ENCODE measurements at regions not wholly inside any gene's neighbourhood (a gene's known extent, or its start where the extent isn't known, plus 50 kb on each side); places are given as distances from the start of the nearest gene placed in this dataset.
"Not testable (repeated sequence)": the region's sequence is repeated elsewhere in the genome, so short reads cannot be mapped to it uniquely, and the experiment has no call there.

- peak; percentile 69 for DNase-seq
Observed at GRCh38 chr13:87123987-87124784, 547.0 kb upstream of the SLITRK5 start.

GRCh38 chr13:87124785-87125074, 546.4 kb upstream of the SLITRK5 start:
- no peak for DNase-seq

- no peak for DNase-seq
Observed at GRCh38 chr13:87128036-87128435, 543.1 kb upstream of the SLITRK5 start.

GRCh38 chr13:87128491-87128890, 542.7 kb upstream of the SLITRK5 start:
- DNase-seq: no peak

GRCh38 chr13:87129602-87130300, 541.4 kb upstream of the SLITRK5 start:
- DNase-seq: no peak

GRCh38 chr13:87130423-87130822, 540.7 kb upstream of the SLITRK5 start:
- no peak for DNase-seq

GRCh38 chr13:87131611-87132010, 539.6 kb upstream of the SLITRK5 start:
- no peak for DNase-seq

GRCh38 chr13:87138866-87139265, 532.3 kb upstream of the SLITRK5 start:
- DNase-seq: no peak

GRCh38 chr13:87147076-87147475, 524.1 kb upstream of the SLITRK5 start:
- DNase-seq: no peak

GRCh38 chr13:87153371-87153770, 517.8 kb upstream of the SLITRK5 start:
- no peak for DNase-seq

- no peak for DNase-seq
Observed at GRCh38 chr13:87166348-87166747, 504.8 kb upstream of the SLITRK5 start.

GRCh38 chr13:87168390-87168789, 502.8 kb upstream of the SLITRK5 start:
- no peak for DNase-seq

- no peak for DNase-seq
Observed at GRCh38 chr13:87169337-87169736, 501.8 kb upstream of the SLITRK5 start.

GRCh38 chr13:87172166-87172835, 498.9 kb upstream of the SLITRK5 start:
- DNase-seq: no peak

GRCh38 chr13:87185138-87185537, 486.0 kb upstream of the SLITRK5 start:
- not testable (repeated sequence) for DNase-seq

- DNase-seq: not testable (repeated sequence)
Observed at GRCh38 chr13:87186647-87187046, 484.5 kb upstream of the SLITRK5 start.

- DNase-seq: not testable (repeated sequence)
Observed at GRCh38 chr13:87191485-87191884, 479.7 kb upstream of the SLITRK5 start.

GRCh38 chr13:87198371-87198770, 472.8 kb upstream of the SLITRK5 start:
- DNase-seq: no peak

- no peak for DNase-seq
Observed at GRCh38 chr13:87206708-87207107, 464.5 kb upstream of the SLITRK5 start.

GRCh38 chr13:87207280-87208003, 463.7 kb upstream of the SLITRK5 start:
- no peak for DNase-seq

GRCh38 chr13:87208636-87209035, 462.5 kb upstream of the SLITRK5 start:
- no peak for DNase-seq

- no peak for DNase-seq
Observed at GRCh38 chr13:87234981-87235380, 436.2 kb upstream of the SLITRK5 start.

GRCh38 chr13:87235621-87236020, 435.6 kb upstream of the SLITRK5 start:
- DNase-seq: no peak

Data from suppressor macrophage treated with lipopolysaccharide for 4 hours (primary cell).